Keratinocyte (primary cell): ENCODE measurements at regions not wholly inside any gene's neighbourhood (a gene's known extent, or its start where the extent isn't known, plus 50 kb on each side); places are given as distances from the start of the nearest gene placed in this dataset.

Experiments
- DNase-seq: peaks from one replicate; pipeline ENCODE4 v3.0.0-alpha.2; 2011; ENCODE audit warnings: low read depth, missing footprints, low spot score
- FAIRE-seq: peaks from 2 replicates; lab custom pipeline; 2011; peaks lifted over from hg19 to GRCh38; lab: Jason Lieb, UNC
- H2AFZ ChIP-seq: 2 replicates; pipeline ENCODE4 v1.6.0; 2012; ENCODE audit warnings: low read length, control low read depth, inconsistent platforms; ENCODE audit not compliant: control insufficient read depth
- H3K27ac ChIP-seq: 2 replicates; pipeline ENCODE4 v1.5.1; 2011; ENCODE audit warnings: low read length; ENCODE audit not compliant: control insufficient read depth, insufficient read depth
- H3K27me3 ChIP-seq: 3 replicates; pipeline ENCODE4 v1.6.0; 2011; ENCODE audit warnings: low read length; ENCODE audit not compliant: control insufficient read depth, insufficient read depth; ENCODE audit errors: extremely low read depth
- H3K36me3 ChIP-seq, 2 experiments: 2 replicates in 1 of 2; 3 replicates in 1 of 2; pipeline ENCODE4 v1.5.1; 2011; ENCODE audit warnings: low read length in 2 of 2, mild to moderate bottlenecking in 1 of 2; ENCODE audit not compliant: control insufficient read depth in 2 of 2, insufficient read depth in 2 of 2; ENCODE audit errors: extremely low read depth in 1 of 2
- H3K4me1 ChIP-seq: 3 replicates; pipeline ENCODE4 v1.5.1; 2011; ENCODE audit warnings: low read length; ENCODE audit not compliant: control insufficient read depth, insufficient read depth; ENCODE audit errors: extremely low read depth
- H3K4me2 ChIP-seq: 3 replicates; pipeline ENCODE4 v1.6.0; 2011; ENCODE audit warnings: low read depth, low read length; ENCODE audit not compliant: control insufficient read depth, insufficient read depth; ENCODE audit errors: extremely low read depth
- H3K4me3 ChIP-seq, 3 experiments: fragments of 200-600 bp in 1 of 3; sonication (generic) in 1 of 3; 2 replicates in 2 of 3; 3 replicates in 1 of 3; pipeline ENCODE4 v1.5.1; 2011 to 2016; ENCODE audit warnings: low read length in 3 of 3, mild to moderate bottlenecking in 3 of 3, control low read depth in 2 of 3, inconsistent platforms in 1 of 3, low read depth in 1 of 3, mixed read lengths in 1 of 3, mixed run types in 1 of 3, moderate library complexity in 1 of 3; ENCODE audit not compliant: control insufficient read depth in 2 of 3, insufficient read depth in 2 of 3; ENCODE audit errors: extremely low read depth in 1 of 3
- H3K79me2 ChIP-seq: 2 replicates; pipeline ENCODE4 v1.6.0; 2012; ENCODE audit warnings: low read length; ENCODE audit not compliant: control insufficient read depth, insufficient read depth
- H3K9ac ChIP-seq: 3 replicates; pipeline ENCODE4 v1.6.0; 2011; ENCODE audit warnings: low read length; ENCODE audit not compliant: control insufficient read depth, insufficient read depth; ENCODE audit errors: extremely low read depth
- H3K9me1 ChIP-seq: 3 replicates; pipeline ENCODE4 v1.6.0; 2011; ENCODE audit warnings: low read length; ENCODE audit not compliant: control insufficient read depth, insufficient read depth; ENCODE audit errors: extremely low read depth
- H3K9me3 ChIP-seq: 2 replicates; pipeline ENCODE4 v1.5.1; 2012; ENCODE audit warnings: low read depth, low read length; ENCODE audit not compliant: control insufficient read depth
- H4K20me1 ChIP-seq: 3 replicates; pipeline ENCODE4 v1.6.0; 2011; ENCODE audit warnings: low read length; ENCODE audit not compliant: control insufficient read depth, insufficient read depth; ENCODE audit errors: extremely low read depth
- EZH2 ChIP-seq: IDR thresholded peaks from one replicate; pipeline ENCODE4 v1.6.1; 2012; ENCODE audit warnings: inconsistent platforms, mild to moderate bottlenecking, low read length, moderate library complexity
- dilution Hi-C: fragments of 300-500 bp; cut with MboI; formaldehyde crosslinking; loops from one replicate; pipeline ENCODE4 v1.7.0; 2020; ENCODE audit warnings: low sequenced_read_pairs; ENCODE audit not compliant: extremely low pct_ligation_motif_present
- TF ChIP-seq, protein P1 (sequence below), 3 experiments: IDR thresholded peaks in 1 of 3; conservative IDR thresholded peaks in 1 of 3; optimal IDR thresholded peaks in 1 of 3; 2 replicates in 2 of 3; 3 replicates in 1 of 3; pipeline versions ENCODE3 to v1.5.1; 2011; ENCODE audit warnings: low read length in 3 of 3, mild to moderate bottlenecking in 3 of 3, moderate library complexity in 2 of 3, control low read depth in 1 of 3, inconsistent platforms in 1 of 3; ENCODE audit not compliant: insufficient read depth in 2 of 3; ENCODE audit errors: extremely low read depth in 1 of 3

DNA sequence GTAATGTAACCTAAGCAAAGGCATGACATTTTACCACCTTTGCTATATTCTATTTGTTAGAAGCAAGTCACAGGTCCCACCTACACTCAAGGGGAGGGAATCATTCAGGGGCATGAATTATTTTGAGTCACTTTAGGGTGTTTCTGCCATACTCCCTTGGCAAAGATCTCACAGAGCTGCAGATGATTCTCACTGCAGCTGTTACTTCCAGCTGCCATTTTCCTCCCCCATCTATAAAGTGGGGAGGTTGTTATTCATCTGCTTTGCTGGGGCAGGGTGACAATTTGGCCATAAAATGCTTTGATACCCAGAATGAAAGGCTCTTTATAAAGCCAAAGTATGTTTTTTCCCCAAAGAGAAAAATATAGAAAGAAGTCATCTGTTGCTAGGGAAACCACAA lies 136.5 kb upstream of the SMIM31 start:
- Histone ChIP-seq H3K9me3 (no peaks in the 10 kb centered on the region), H3K36me3 (no peaks in the 10 kb centered on the region), H2AFZ (no peak overlapping the region), H4K20me1 (no peaks in the 10 kb centered on the region), H3K9ac (no peak overlapping the region), H3K79me2 (no peaks in the 10 kb centered on the region), H3K27ac (no peak overlapping the region), H3K4me2 (no peak overlapping the region), H3K4me1 (peaks cover 6% of the 10 kb centered on the region), H3K4me3 (no peak overlapping the region), H3K9me1 (no peaks in the 10 kb centered on the region), H3K27me3 (no peaks in the 10 kb centered on the region)
- dilution Hi-C loops = no loop called here
- TF ChIP-seq, protein P1, sequence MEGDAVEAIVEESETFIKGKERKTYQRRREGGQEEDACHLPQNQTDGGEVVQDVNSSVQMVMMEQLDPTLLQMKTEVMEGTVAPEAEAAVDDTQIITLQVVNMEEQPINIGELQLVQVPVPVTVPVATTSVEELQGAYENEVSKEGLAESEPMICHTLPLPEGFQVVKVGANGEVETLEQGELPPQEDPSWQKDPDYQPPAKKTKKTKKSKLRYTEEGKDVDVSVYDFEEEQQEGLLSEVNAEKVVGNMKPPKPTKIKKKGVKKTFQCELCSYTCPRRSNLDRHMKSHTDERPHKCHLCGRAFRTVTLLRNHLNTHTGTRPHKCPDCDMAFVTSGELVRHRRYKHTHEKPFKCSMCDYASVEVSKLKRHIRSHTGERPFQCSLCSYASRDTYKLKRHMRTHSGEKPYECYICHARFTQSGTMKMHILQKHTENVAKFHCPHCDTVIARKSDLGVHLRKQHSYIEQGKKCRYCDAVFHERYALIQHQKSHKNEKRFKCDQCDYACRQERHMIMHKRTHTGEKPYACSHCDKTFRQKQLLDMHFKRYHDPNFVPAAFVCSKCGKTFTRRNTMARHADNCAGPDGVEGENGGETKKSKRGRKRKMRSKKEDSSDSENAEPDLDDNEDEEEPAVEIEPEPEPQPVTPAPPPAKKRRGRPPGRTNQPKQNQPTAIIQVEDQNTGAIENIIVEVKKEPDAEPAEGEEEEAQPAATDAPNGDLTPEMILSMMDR (optimal IDR thresholded peaks at IDR 0.05 in 1 of 3, IDR thresholded peaks at IDR 0.05 in 1 of 3, conservative IDR thresholded peaks at IDR 0.05 in 1 of 3; ENCODE audit: extremely low read depth in 1 of 3, insufficient read depth in 2 of 3, low read length in 3 of 3) = no peak
- TF ChIP-seq EZH2 = no peak
- FAIRE-seq = no peak
- DNase-seq = no peak

DNA sequence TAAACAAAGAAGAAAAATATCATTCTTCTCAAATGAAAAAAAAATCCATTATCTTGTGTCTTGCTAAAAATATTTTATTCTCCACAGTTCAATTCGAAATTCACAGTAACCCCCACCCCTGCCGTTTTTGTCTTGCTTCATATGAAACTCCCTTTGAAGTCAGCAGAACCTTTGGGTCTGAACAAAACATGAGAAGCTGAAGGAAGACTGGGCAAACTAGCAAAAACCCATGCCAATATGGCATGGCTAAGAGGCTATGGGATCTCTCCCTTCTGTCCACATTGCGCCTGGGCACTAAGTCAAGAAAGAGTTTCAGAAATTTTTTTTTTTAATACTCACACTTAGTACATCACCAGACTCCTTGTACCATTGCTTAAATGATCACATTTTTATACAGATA lies 136.0 kb upstream of the SMIM31 start:
- FAIRE-seq = no peak
- TF ChIP-seq EZH2 = no peak
- TF ChIP-seq, protein P1 (optimal IDR thresholded peaks at IDR 0.05 in 1 of 3, IDR thresholded peaks at IDR 0.05 in 1 of 3, conservative IDR thresholded peaks at IDR 0.05 in 1 of 3; ENCODE audit: extremely low read depth in 1 of 3, insufficient read depth in 2 of 3, low read length in 3 of 3) = no peak
- Histone ChIP-seq H2AFZ (no peak overlapping the region), H3K9me3 (no peaks in the 10 kb centered on the region), H3K36me3 (no peaks in the 10 kb centered on the region), H3K4me2 (no peak overlapping the region), H3K27me3 (no peaks in the 10 kb centered on the region), H3K4me3 (no peak overlapping the region), H3K9me1 (no peaks in the 10 kb centered on the region), H3K27ac (no peak overlapping the region), H3K4me1 (peaks cover 6% of the 10 kb centered on the region), H3K9ac (no peak overlapping the region), H3K79me2 (no peaks in the 10 kb centered on the region), H4K20me1 (no peaks in the 10 kb centered on the region)
- dilution Hi-C loops = no loop called here
- DNase-seq = no peak
